ENCODE measurements at regions not wholly inside any gene's neighbourhood (a gene's known extent, or its start where the extent isn't known, plus 50 kb on each side); places are given as distances from the start of the nearest gene placed in this dataset.

DNA sequence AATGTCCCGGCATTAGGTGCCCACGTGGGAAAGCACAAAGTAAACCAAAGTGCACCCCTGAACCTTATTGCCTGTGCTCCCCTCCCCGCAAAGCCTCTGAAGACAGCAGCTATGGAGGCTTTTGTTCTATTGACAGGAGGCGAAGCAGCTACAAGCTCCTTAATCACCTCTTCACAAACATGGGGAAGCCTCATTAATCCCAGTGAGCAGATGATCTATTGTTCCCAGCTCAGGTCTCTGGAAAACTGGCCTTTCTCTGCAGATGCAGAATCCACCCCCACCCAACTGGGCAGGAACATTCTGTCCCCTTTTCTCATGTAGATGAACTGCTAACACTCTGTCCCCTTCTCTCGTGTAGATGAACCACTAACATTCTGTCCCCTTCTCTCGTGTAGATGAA is 190.5 kb upstream of the CSF3R start:
- no peak for DNase-seq

DNA sequence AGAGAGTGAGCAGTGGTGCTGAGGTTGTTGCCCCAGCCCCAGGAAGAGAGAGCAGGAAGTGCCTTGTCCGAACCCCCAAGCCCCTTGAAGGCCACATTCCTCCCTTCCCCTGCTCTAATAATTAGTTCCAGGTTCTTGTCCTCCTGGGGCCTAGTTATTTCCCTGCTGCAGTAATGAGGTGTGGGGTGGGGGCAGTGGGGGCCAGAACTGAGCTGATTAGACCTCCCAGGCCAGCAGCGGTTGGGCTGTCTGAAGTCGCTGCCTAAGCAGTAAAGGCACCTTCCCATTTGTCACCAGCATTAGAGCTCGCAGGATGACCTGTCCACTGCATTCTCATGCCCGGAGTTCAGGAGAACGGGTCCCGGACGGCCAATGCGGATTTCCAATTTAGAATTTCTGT is 186.5 kb upstream of the CSF3R start:
- DNase-seq: no peak

- DNase-seq: no peak
These were observed 185.1 kb upstream of the CSF3R start for GRCh38 chr1:36667836-36668235.

DNA sequence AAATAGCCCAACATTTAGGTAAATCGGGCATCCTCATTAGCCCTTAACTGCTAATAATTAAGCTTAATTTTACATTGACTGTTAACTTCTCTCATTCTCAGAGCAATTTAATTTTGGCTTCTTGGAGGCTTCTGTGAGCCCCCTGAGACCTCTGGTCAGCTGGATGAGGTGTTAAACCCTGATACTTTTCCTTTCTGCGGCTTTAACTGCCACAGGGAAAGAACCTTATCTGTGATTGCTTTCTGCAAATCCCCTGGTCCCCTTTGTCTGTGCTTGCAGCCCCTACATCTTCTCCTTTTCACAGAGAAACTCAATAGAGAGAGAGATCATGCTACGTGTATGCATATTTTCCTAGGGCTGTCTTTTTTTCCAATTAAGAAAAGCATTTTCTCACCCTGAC is 184.5 kb upstream of the CSF3R start:
- no peak for DNase-seq

DNA sequence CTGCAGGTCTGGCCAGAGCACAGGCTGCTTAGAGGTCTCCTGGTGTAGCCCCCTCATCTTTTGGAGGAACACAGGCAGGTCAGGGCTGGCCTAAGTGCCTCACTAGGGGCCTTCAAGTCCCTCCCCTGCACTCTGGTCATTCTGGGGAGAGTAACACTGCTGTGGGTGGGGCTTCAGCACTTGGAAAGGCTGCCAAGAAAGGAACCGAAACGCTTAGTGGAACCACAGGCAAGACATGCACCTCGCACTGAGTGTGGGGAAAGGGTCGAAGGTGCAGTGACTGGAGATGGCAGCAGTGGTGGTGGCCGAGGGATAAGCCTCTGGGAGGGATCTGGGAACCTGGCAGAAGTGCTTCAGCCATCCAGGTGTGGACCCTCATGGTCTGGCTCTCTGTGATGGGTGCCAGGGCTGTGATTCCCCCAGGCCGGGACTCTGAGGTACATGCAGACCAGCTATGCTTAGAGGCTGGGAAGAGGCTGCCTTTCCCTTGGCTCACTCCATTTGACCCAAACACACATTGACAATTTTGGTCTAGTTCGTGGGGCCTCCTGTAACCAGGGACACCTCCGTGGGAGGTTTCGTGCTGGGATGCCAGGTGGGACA is 182.9 kb upstream of the CSF3R start:
- no peak for DNase-seq

DNA sequence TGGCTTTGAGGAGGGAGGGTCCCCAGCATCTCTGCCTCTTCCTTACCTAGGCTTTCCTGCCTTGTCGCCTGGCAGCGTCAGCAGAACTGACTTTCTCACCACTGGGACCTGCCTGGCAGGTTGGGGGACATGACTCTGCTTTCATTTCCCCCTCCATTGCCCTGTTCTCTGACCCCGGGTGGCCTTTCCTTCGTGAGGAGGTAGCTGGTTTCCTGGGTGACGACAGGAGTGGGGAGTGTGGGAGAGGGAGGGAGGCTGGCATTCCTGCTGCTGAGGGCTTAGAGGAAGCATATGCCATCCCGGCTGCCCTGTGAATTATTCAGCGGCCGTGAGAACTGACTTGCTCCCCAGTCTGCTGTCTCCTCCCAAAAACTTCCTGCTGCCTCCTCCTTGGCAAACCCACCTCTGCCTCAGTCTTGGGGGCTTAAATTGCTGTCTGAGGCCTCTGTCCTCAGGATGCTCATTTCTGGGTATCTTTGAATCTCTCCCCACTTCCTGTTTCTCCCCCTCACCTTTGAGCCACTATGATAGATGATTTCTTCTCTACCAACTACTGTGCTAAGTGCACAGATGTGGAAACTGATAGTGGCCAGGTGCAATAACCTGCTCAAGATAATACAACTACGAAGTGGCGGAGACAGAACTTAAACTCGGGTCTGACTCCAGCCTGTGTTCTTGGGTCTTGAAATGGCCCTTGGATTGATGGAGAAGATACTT is 182.0 kb upstream of the CSF3R start:
- DNase-seq: no peak

DNA sequence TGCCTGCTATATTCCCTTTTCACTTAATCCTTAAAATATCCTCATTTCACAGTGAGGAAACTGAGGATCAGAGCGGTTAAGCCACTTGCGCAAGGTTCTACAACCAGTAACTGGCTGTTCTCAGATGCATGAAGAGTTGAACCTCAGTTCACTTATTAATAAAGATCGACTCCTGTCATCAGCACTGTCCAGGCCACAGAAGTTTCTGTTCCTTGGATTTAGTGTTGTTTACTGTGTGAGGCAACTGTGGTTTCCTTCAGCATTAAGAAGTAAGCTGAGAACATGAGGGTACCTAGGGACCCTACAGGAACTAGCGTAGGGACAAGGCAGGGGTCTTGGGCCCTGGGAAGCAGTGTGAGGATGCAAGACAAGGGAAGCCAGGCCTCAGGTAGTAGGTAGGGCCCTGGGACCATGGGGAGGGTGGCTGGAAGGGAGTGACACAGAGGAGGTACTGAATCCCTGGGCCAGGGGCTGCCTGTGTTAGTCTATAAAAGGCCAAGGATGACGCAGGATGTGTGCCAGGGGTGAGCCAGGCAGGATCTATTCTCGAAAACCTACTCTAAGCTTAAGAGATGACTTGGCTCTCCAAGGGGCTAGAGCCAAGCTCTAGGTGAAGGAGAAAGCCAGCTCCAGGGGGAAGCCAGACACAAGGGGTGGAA is 181.2 kb upstream of the CSF3R start:
- DNase-seq: no peak

- DNase-seq: no peak
These were observed 176.1 kb upstream of the CSF3R start for GRCh38 chr1:36658838-36659237.

DNA sequence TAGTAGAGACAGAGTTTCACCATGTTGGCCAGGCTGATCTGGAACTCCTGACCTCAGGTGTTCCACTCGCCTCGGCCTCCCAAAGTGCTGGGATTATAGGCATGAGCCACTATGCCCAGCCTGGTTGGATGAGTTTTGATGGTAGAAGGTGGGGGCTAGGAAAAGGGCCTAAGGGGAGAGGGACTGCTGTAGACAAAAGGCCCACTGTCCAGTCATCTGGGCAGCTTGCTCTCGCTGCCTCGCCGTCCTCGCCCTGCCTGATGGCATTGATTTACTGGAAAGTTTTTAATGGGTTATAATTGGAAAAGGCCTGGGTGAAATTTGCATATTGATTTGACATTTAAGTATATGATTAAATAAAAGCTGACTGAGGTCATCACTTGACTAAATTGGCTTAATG is 175.1 kb upstream of the CSF3R start:
- no peak for DNase-seq

DNA sequence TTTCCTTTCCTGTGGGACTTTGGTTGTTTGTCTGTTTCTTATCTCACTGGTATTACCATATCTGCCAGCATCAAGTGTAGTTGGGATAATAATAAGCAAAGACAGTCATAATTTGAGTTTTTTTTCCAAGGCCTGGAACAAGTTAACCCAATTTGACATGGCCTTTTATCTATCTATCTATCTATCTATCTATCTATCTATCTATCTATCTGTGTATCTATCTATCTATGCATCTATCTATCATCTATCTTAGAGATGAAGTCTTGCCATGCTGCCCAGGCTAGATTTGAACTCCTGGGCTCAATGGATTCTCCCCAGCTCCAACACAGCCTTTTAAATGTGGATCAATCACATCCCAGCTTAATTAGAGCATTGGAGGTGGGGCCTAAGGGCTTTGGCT is 174.1 kb upstream of the CSF3R start:
- no peak for DNase-seq

DNA sequence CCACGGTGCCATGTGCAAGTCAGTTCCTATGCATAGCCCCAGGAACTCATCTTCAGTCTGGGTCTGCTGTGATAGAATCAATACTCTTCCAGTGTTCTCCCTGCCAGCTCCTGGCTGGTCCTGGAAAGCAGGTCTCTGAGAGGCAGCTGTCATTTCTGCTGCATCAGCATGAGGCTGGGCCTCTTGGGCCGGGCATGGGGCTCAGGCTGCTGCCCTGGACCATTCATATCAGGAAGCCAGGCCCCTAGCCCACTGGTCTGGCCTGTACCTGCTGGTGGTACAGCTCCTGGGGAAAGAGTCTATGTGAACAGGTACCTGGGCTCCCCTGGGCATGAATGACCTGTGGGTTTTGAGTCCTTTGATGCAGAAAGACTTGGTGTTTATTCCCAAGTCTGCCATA is 173.6 kb upstream of the CSF3R start:
- DNase-seq: no peak

- DNase-seq: no peak
These were observed 171.9 kb upstream of the CSF3R start for GRCh38 chr1:36654586-36654985.

DNA sequence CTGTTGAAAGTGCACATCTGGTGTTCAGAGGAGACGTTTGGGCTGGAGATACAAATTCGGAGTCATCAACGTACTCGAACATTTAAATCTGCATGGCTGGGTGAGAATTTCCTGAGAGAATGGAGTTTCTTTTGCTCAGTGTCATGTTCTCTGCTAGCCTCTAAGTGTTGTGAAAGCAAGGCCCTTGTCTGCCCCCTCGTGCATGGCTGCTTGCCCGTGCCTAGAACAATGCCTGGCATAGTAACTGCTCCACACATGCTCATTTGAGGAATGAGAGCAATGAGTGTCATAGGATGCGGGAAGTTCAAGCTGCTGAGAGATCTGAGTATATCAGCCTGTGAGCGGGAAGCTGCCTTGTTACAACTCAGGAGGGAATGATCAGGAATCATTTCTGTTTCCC is 171.1 kb upstream of the CSF3R start:
- no peak for DNase-seq

- no peak for DNase-seq
These were observed 169.9 kb upstream of the CSF3R start for GRCh38 chr1:36652586-36652985.

DNA sequence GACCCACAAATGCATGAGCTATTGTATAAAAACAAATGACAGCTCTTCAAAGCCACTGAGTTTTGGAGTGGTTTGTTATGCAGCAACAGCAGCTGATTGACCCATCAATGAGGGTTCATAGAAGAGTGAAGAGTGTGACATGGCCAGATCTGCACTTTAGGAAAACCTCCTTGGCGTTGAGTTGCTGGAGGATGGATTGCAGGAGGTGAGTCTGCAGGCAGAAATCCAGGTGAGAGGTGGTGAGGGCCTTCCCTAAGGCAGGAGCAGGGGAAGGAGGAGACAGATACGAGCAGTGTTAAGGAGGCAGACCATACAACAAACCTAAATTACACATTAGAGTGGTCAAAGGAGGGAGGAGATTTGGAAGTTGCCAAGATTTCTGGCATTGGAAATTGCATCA is 169.3 kb upstream of the CSF3R start:
- DNase-seq: no peak

DNA sequence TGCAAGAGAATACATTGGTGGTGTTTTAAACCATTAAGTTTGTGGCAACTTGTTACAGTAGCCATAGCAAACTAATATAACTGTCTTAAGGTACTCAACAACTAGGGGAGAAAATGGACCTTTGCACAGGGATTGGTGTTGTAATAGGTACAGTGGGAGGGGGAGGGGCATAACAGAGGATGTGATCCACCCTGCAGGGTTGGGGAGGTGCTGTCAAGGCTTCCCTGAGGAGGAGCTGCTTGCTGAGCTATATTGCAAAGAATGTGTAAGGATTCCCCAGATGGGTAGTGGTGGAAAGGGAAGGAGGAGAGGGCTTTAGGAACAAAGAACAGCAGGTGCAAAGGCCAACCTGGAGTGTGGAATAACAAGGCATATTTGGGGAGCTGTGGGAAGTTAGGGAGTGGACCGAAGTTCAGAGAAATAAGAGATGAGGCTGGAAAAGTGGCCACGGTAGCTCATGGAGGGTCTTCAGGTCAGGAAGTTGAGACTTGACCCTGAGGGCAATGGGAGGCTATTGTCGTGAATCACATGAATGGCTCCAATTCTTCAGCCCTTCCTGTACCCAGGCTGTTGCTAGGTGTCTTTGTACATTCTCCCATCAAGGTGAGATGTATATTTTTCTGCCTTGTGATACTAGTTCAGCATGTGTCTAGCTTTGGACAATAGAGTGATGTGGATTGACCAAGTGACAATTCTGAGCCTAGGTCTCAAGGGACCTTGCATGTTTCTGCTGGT is 168.6 kb upstream of the CSF3R start:
- no peak for DNase-seq

GRCh38 chr1:36650200-36651065 is 167.7 kb upstream of the CSF3R start:
- DNase-seq: no peak

DNA sequence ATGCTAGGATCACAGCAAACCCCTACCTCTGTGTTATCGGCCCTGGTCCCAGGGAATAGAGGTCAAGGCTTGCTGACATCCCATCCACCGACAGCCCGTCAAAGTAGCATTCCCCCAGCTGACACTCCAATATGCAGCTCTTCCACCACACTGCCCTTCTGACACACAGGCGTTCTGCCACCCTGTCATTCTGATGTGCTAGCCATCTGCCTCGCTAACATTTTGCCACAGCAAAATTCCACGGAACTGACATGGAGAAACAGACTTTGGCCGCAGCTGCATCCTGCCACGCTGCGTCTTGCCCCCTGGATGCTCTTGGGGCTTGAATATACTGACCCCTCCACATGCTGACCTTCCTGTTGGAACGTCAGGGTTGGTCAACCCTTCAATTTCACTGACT is 163.2 kb upstream of the CSF3R start:
- DNase-seq: no peak

DNA sequence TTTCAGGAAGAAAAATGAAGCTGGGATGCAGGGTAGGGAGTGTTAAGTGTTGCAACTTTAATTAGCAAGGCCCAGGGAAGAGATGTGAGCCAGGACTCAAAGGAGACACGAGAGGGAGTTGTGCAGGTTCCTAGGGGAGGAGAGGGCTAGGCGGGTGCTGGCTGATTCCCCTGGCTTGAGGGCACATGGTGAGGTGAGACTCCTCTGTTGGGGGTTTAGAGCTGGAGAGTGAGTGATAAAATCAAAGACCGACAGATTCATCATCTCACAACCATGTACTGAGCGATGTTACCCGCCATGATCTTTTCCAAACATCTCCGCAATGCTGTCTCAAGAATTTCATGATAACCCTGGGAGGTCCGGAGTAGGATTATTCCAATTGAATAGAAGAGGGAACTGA is 161.8 kb upstream of the CSF3R start:
- DNase-seq: no peak

- no peak for DNase-seq
These were observed 160.9 kb upstream of the CSF3R start for GRCh38 chr1:36643371-36644270.

- no peak for DNase-seq
These were observed 160.1 kb upstream of the CSF3R start for GRCh38 chr1:36642802-36643201.

GRCh38 chr1:36641776-36642175 is 159.1 kb upstream of the CSF3R start:
- DNase-seq: no peak
